Subcutaneous abdominal adipose tissue (tissue), 5 donors: ENCODE measurements at regions not wholly inside any gene's neighbourhood (a gene's known extent, or its start where the extent isn't known, plus 50 kb on each side); places are given as distances from the start of the nearest gene placed in this dataset.
A peak's percentile ranks its signal among the peaks of the same experiment; 100 is the strongest.

Experiments used
- H3K27ac ChIP-seq: one replicate; pipeline ENCODE4 v1.7.0; 2013; ENCODE audit warnings: low read depth, mild to moderate bottlenecking, inconsistent platforms, low read length, moderate library complexity
- H3K27me3 ChIP-seq, 5 donors: one replicate each; pipeline ENCODE4 v1.7.0; 2013; ENCODE audit warnings: low read length in 5 of 5, inconsistent platforms in 1 of 5; ENCODE audit not compliant: control insufficient read depth in 5 of 5, insufficient read depth in 4 of 5
- H3K36me3 ChIP-seq, 5 donors: one replicate each; pipeline ENCODE4 v1.7.0; 2013; ENCODE audit warnings: low read length in 5 of 5; ENCODE audit not compliant: control insufficient read depth in 5 of 5, insufficient read depth in 5 of 5
- H3K4me1 ChIP-seq, 5 donors: one replicate each; pipeline ENCODE4 v1.7.0; 2013; ENCODE audit warnings: low read length in 5 of 5, mild to moderate bottlenecking in 3 of 5, moderate library complexity in 1 of 5; ENCODE audit not compliant: control insufficient read depth in 5 of 5, insufficient read depth in 5 of 5
- H3K4me3 ChIP-seq, 5 donors: one replicate each; pipeline ENCODE4 v1.7.0; 2013; ENCODE audit warnings: low read length in 5 of 5, low read depth in 1 of 5
- H3K9ac ChIP-seq, 5 donors: one replicate each; pipeline ENCODE4 v1.7.0; 2013; ENCODE audit warnings: low read length in 5 of 5, mild to moderate bottlenecking in 4 of 5, moderate library complexity in 3 of 5
- H3K9me3 ChIP-seq, 5 donors: one replicate each; pipeline ENCODE4 v1.7.0; 2013; ENCODE audit warnings: low read length in 5 of 5; ENCODE audit not compliant: control insufficient read depth in 5 of 5
- donor health status: healthy.
- donor health status: healthy.
- donor health status: healthy.
- donor health status: healthy.
- donor health status: healthy.

DNA sequence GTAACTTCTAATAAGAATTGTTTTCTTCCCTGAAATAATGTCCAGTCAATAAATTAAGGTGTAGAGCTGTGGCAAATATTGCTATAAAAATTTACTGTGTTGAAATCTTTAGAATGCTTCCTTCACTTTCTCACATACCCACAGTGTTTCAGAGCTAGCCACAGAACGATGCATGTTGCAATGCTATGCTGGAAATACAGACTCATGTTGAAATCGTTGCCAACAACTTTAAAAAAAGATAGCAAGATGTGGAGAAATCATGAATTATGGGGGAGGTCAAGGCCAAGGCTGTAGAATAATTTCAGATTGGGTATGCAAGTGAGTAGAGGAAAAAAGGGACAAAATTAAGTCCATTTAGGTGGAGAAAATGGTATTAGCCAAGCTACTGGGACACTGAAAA lies 204.8 kb downstream of the VEGFC start:
- H3K36me3 ChIP-seq = no peaks in the 10 kb centered on the region
- H3K4me3 ChIP-seq = no peak overlapping the region
- peaks cover 0 to 21% (median 5%) of the 10 kb centered on the region in 5 donors for H3K4me1 ChIP-seq
- peak overlapping the region; percentile 13 for H3K27ac ChIP-seq
- peaks cover 0 to 11% (median 4%) of the 10 kb centered on the region in 5 donors for H3K9me3 ChIP-seq
- H3K9ac ChIP-seq = no peak overlapping the region
- no peaks in the 10 kb centered on the region for H3K27me3 ChIP-seq

DNA sequence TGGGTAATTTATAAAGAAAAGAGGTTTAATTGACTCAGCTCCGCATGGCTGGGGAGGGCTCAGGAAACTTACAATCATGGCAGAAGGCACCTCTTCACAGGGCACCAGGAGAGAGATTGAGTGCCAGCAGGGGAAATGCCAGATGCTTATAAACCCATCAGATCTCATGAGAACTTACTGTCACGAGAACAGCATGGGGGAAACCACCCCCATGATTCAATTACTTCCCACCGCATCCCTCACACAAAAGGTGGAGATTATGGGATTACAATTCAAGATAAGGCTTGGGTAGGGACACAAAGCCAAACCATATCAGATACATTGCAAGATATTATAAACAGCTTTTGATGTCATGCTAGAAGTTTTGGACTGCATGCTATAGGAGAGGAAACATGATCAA lies 204.3 kb downstream of the VEGFC start:
- Histone ChIP-seq H3K36me3 (no peaks in the 10 kb centered on the region), H3K9me3 (peaks cover 0 to 11% (median 4%) of the 10 kb centered on the region in 5 donors), H3K4me1 (peaks cover 0 to 21% (median 5%) of the 10 kb centered on the region in 5 donors), H3K27me3 (no peaks in the 10 kb centered on the region), H3K9ac (no peak overlapping the region), H3K27ac (no peak overlapping the region), H3K4me3 (no peak overlapping the region)

DNA sequence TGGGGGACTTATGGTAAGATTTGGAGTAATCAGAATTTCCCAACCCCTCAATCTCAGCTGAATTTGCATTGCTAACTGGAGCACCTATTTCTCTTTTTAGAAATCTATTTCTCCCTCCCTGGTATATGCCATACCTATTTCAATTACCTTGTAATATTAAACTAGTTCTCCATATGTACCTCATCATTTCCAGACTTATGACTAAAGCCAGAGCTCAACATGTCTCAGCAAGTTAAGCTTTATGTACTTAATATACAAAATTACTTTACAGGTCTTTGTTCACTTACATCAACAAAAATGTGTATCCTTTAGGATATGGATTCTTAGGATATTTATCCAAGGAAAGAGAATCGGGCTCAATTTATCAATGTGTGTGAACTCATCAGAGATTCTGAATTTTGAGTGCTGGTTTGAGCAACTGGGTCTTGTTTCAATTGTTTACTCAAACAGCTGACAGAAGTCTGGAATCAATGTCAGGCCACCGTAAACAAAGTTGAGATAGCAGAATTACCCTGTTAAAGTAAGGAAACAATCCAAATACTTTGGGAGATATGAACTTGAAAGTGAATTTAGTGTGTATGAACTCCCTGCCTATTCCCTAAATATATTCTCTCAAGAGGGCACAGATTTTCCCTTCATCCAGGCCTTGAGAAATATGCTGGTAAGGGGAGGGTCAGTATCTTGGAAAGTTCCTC lies 199.6 kb downstream of the VEGFC start:
- Histone ChIP-seq H3K27me3 (no peaks in the 10 kb centered on the region), H3K36me3 (no peaks in the 10 kb centered on the region), H3K9ac (no peak overlapping the region), H3K4me1 (peaks cover 0 to 11% (median 3%) of the 10 kb centered on the region in 5 donors), H3K4me3 (no peak overlapping the region), H3K9me3 (peaks cover 0 to 10% (median 4%) of the 10 kb centered on the region in 5 donors), H3K27ac (no peak overlapping the region)

GRCh38 chr4:176593943-176594342 lies 198.8 kb downstream of the VEGFC start:
- Histone ChIP-seq H3K36me3 (no peaks in the 10 kb centered on the region), H3K9ac (no peak overlapping the region), H3K4me1 (peaks cover 0 to 7% (median 0%) of the 10 kb centered on the region in 5 donors), H3K9me3 (peaks cover 0 to 12% (median 4%) of the 10 kb centered on the region in 5 donors), H3K4me3 (no peak overlapping the region), H3K27ac (no peak overlapping the region), H3K27me3 (no peaks in the 10 kb centered on the region)

DNA sequence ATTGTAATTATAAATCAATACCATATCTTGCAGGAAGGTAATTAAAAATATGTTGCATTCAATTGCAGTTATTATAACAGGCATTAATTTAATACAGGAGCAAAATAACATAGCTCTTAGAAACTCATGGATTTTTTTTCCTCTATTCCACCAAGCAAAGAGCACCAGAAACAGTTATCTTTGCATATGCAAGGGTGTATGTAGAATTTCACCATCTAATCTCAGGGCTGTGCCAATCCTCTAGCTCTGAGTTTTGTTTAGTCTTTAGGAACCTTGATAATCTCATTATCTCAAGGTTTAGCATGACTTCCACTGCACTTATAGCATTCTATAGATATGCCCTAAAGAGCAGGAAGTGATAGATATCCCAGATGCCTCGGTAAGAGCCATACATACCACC lies 197.5 kb downstream of the VEGFC start:
- Histone ChIP-seq H3K36me3 (no peaks in the 10 kb centered on the region), H3K27me3 (no peaks in the 10 kb centered on the region), H3K4me1 (peaks cover 0 to 5% (median 0%) of the 10 kb centered on the region in 5 donors), H3K27ac (no peak overlapping the region), H3K9me3 (peaks cover 0 to 12% (median 4%) of the 10 kb centered on the region in 5 donors), H3K9ac (no peak overlapping the region), H3K4me3 (no peak overlapping the region)

DNA sequence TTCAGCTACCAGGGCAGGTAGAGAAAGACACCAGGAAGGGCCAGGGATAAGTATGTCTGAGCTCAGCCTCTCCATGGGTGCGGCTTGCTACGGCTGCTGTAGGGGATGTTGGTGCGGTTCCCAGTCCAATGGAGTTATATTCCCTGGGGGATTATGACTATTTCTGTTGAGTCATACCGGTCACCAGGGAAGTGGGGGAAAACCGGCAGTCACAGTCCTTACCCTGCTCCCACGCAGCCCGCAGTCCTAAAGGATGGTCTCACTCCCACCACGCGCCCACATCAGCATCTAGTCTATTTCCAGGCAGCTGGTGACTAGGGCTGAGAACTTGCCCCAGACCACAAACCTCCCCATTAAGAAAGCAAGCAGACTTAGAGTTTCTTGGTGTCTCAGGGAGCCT lies 191.6 kb downstream of the VEGFC start:
- no peaks in the 10 kb centered on the region for H3K4me1 ChIP-seq
- no peaks in the 10 kb centered on the region for H3K36me3 ChIP-seq
- H3K4me3 ChIP-seq = no peak overlapping the region
- peaks cover 0 to 3% (median 0%) of the 10 kb centered on the region in 5 donors for H3K9me3 ChIP-seq
- no peak overlapping the region for H3K27ac ChIP-seq
- H3K9ac ChIP-seq = no peak overlapping the region
- H3K27me3 ChIP-seq = no peaks in the 10 kb centered on the region

- no peaks in the 10 kb centered on the region for H3K27me3 ChIP-seq
- H3K27ac ChIP-seq = no peak overlapping the region
- no peak overlapping the region for H3K4me3 ChIP-seq
- H3K36me3 ChIP-seq = no peaks in the 10 kb centered on the region
- no peak overlapping the region for H3K9ac ChIP-seq
- H3K4me1 ChIP-seq = peaks cover 0 to 10% (median 2%) of the 10 kb centered on the region in 5 donors
- no peaks in the 10 kb centered on the region for H3K9me3 ChIP-seq
Measured at GRCh38 chr4:176607807-176608206, 184.9 kb downstream of the VEGFC start.

- Histone ChIP-seq H3K27ac (no peak overlapping the region), H3K4me1 (peaks cover 0 to 10% (median 2%) of the 10 kb centered on the region in 5 donors), H3K9me3 (no peaks in the 10 kb centered on the region), H3K9ac (no peak overlapping the region), H3K4me3 (no peak overlapping the region), H3K36me3 (no peaks in the 10 kb centered on the region), H3K27me3 (no peaks in the 10 kb centered on the region)
Measured at GRCh38 chr4:176608346-176608745, 184.4 kb downstream of the VEGFC start.

DNA sequence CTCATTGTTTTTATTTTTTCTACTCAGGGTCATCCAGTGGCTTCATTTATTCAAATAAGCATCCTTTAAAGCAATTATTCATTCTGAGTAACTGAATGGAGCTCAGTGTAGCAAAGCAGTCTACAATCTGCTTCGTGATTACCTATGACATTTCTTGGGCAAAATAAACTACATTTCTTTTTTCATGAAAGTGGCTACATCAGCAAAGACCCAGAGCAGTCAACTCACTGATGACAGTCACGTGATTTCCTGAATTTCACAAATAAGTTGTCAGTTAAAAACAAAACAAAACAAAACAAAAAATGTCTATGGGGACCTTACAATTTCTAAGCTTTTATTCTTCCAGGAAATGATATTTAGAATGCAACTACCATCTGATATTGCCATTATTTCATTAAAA lies 182.1 kb downstream of the VEGFC start:
- no peak overlapping the region for H3K9ac ChIP-seq
- H3K36me3 ChIP-seq = no peaks in the 10 kb centered on the region
- H3K4me3 ChIP-seq = no peak overlapping the region
- H3K9me3 ChIP-seq = no peaks in the 10 kb centered on the region
- peaks cover 0 to 10% (median 2%) of the 10 kb centered on the region in 5 donors for H3K4me1 ChIP-seq
- no peaks in the 10 kb centered on the region for H3K27me3 ChIP-seq
- H3K27ac ChIP-seq = no peak overlapping the region

DNA sequence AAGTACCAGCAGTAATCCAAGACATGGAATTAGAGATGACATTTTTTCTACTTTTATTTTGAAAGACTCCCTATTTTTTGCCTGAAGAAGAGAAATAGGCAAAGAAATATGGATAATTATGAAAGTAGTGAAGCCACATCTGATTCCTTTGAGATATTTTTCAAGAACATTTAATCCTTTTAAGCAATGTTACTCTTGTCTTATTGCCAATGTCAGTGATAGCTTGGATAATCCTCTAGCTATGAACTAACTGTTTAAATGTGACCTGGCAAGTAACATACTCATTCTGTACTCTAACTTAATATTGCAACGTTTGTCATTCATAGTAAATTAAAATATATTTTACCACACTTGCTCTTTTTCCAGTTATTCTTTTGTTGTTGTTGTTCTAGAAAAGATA lies 181.3 kb downstream of the VEGFC start:
- H3K9me3 ChIP-seq = no peaks in the 10 kb centered on the region
- no peaks in the 10 kb centered on the region for H3K36me3 ChIP-seq
- peaks cover 0 to 10% (median 2%) of the 10 kb centered on the region in 5 donors for H3K4me1 ChIP-seq

More for the DNA sequence above, 181.3 kb downstream of the VEGFC start:
- H3K9ac ChIP-seq = no peak overlapping the region
- no peaks in the 10 kb centered on the region for H3K27me3 ChIP-seq
- H3K27ac ChIP-seq = no peak overlapping the region
- no peak overlapping the region for H3K4me3 ChIP-seq
